GM06990 (cell line): ENCODE measurements at regions not wholly inside any gene's neighbourhood (a gene's known extent, or its start where the extent isn't known, plus 50 kb on each side); places are given as distances from the start of the nearest gene placed in this dataset.
"Not testable (repeated sequence)": the region's sequence is repeated elsewhere in the genome, so short reads cannot be mapped to it uniquely, and the experiment has no call there.

Source experiments
- DNase-seq: peaks from one replicate; pipeline ENCODE4 v3.0.0-alpha.2; 2011; ENCODE audit not compliant: insufficient read length; ENCODE audit errors: extremely low read depth
- H3K27me3 ChIP-seq: replicated peaks from 2 replicates; pipeline ENCODE4 v1.6.0; 2011; ENCODE audit warnings: low read length; ENCODE audit not compliant: control insufficient read depth, insufficient read depth
- H3K36me3 ChIP-seq: 2 replicates; pipeline ENCODE4 v1.5.1; 2011; ENCODE audit warnings: low read length; ENCODE audit not compliant: control insufficient read depth, insufficient read depth
- H3K4me3 ChIP-seq: replicated peaks from 2 replicates; pipeline ENCODE4 v1.5.1; 2011; ENCODE audit warnings: low read depth, mild to moderate bottlenecking, control low read depth, low read length
- TF ChIP-seq, protein P1 (sequence below): IDR thresholded peaks from 2 replicates; pipeline ENCODE4 v1.5.1; 2011; ENCODE audit warnings: low read length, control low read depth, mild to moderate bottlenecking, inconsistent platforms; ENCODE audit not compliant: insufficient read depth, poor library complexity, severe bottlenecking

DNA sequence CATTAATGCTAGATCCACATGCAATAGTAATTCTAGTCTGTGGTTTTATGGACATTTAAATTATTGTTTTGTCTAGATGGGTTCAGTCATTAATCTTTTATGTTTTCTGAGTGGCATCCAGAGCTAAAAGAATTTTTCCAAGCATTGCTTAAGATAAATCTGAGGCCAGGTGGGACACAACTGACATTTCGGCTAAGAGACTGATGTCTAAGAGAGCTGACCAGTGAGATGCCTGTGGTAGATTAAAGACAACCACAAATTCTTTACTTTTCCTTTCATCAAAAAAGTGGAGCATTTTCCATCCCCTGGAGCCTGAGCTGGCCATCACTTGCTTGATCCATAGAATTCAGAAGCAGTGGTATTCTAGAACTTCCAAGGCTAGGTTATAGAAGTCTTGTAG lies 182.2 kb downstream of the NRP2 start:
- Histone ChIP-seq H3K4me3 (no peak overlapping the region), H3K27me3 (no peaks in the 10 kb centered on the region; the same call in none of the 2 replicates), H3K36me3 (no peaks in the 10 kb centered on the region)
- TF ChIP-seq, protein P1, sequence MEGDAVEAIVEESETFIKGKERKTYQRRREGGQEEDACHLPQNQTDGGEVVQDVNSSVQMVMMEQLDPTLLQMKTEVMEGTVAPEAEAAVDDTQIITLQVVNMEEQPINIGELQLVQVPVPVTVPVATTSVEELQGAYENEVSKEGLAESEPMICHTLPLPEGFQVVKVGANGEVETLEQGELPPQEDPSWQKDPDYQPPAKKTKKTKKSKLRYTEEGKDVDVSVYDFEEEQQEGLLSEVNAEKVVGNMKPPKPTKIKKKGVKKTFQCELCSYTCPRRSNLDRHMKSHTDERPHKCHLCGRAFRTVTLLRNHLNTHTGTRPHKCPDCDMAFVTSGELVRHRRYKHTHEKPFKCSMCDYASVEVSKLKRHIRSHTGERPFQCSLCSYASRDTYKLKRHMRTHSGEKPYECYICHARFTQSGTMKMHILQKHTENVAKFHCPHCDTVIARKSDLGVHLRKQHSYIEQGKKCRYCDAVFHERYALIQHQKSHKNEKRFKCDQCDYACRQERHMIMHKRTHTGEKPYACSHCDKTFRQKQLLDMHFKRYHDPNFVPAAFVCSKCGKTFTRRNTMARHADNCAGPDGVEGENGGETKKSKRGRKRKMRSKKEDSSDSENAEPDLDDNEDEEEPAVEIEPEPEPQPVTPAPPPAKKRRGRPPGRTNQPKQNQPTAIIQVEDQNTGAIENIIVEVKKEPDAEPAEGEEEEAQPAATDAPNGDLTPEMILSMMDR: no peak
- no peak for DNase-seq

DNA sequence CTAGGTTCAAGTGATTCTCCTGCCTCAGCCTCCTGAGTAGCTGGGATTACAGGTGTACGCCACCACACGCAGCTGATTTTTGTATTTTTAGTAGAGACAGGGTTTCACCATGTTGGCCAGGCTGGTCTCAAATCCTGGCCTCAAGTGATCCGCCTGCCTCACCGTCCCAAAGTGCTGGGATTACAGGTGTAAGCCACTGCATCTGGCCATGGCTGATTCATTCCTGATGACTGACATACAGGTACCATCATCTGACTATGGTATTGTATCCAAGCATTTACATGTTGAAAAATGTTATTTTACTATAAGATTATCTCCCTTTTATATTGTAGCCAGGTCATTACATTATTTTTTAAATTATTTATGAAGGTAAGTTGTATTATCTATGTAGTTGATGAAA lies 180.5 kb downstream of the NRP2 start:
- not testable (repeated sequence) for H3K27me3 ChIP-seq, H3K36me3 ChIP-seq, DNase-seq, H3K4me3 ChIP-seq

- H3K27me3 ChIP-seq: no peaks in the 10 kb centered on the region; the same call in none of the 2 replicates
- DNase-seq: no peak
- H3K4me3 ChIP-seq: no peak overlapping the region
- TF ChIP-seq, protein P1: no peak
- no peaks in the 10 kb centered on the region for H3K36me3 ChIP-seq
Observed at GRCh38 chr2:205860885-205861284, 178.6 kb downstream of the NRP2 start.

DNA sequence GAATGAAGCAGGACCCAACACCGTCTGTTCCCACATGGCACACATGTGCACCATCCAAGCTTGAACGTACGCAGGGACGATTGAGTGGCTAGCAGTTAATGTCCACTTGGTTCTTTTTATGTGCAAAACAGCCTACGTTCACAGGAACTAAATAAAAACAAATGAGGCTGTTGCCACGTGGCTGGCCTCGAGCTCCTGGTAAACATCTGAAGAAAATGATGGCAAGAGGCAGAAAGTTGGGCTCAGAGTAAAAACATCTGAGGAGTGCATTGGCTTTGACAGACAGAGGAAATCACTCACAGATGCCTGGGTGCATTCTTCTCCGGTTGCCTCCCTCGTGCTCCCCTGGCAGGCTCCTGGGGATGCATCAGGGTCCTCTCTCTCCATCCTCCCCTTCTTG lies 177.9 kb downstream of the NRP2 start:
- no peak overlapping the region for H3K4me3 ChIP-seq
- no peak for DNase-seq
- TF ChIP-seq, protein P1: no peak
- no peaks in the 10 kb centered on the region for H3K36me3 ChIP-seq
- H3K27me3 ChIP-seq: no peaks in the 10 kb centered on the region; the same call in 1 of the 2 replicates

DNA sequence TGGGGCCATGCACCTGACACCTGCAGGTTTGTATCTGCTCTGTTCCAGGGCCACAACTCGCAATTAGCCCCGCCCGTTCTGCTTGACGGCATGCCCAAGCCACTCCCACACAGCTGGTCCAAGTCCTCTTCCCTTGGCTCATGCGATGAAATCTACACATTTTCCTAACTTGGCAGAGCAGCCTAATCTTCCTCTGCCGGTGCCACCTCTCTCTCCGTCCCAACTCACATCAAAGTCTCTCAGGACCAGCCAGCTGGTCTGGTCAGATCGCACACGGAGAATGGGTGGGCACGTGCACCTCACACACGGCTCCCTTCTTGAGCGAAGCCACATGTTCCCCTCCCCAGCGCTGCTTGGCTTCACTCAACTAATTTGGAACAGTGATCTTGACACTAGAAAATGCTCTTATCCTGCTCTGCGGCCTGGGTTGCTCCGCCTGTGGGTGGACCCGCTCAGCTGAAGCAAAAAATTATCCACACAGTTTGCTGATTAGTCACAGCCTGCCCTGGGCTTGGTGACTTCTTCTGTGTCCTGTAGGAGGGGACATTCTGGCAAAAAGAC lies 176.7 kb downstream of the NRP2 start:
- TF ChIP-seq, protein P1: peak; percentile 19
- H3K4me3 ChIP-seq: no peak overlapping the region
- DNase-seq: peak; percentile 14
- no peaks in the 10 kb centered on the region for H3K36me3 ChIP-seq
- no peaks in the 10 kb centered on the region; the same call in 1 of the 2 replicates for H3K27me3 ChIP-seq

DNA sequence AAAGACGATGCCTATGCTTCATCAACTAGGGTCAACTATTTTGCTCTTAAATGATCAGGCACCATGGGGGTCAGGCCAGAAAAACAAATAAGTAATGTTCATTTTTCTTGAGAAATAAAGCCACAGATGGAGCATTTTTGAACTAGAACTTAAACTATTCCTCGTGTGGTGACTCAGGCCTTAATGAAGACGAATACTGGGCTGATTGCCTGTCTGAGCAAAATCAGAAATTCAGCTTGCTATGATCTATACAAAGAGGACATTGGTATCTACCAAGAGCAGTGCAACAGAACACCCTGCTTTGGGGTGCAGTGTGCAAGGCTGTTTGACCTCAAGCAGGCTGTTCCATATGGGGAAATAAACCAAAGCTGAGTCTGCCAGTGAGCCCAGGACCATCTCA lies 176.0 kb downstream of the NRP2 start:
- TF ChIP-seq, protein P1: no peak
- H3K36me3 ChIP-seq: no peaks in the 10 kb centered on the region
- no peak for DNase-seq
- H3K4me3 ChIP-seq: no peak overlapping the region
- no peaks in the 10 kb centered on the region; the same call in 1 of the 2 replicates for H3K27me3 ChIP-seq
